CD4-positive, alpha-beta T cell (primary cell): ENCODE measurements at regions not wholly inside any gene's neighbourhood (a gene's known extent, or its start where the extent isn't known, plus 50 kb on each side); places are given as distances from the start of the nearest gene placed in this dataset.

Source experiments
- ATAC-seq: fragments of 200-7000 bp; cut with Tn5 transposase; one replicate; pipeline ENCODE4 v1.10.0; 2022; ENCODE audit warnings: mild to moderate bottlenecking; ENCODE audit not compliant: poor library complexity
- CTCF ChIA-PET: fragments of 350-600 bp; sonication (Branson Sonifier 250); formaldehyde crosslinking; loops from one replicate; lab custom pipeline; 2021; ENCODE audit warnings: antibody characterized with exemption, inconsistent platforms; lab: Charles Lee
- POLR2A ChIA-PET: fragments of 350-600 bp; sonication (Branson Sonifier 250); formaldehyde crosslinking; loops from one replicate; lab custom pipeline; 2021; ENCODE audit warnings: antibody characterized with exemption, inconsistent platforms; lab: Charles Lee
- DNase-seq, 14 experiments: peaks; one replicate each; pipeline ENCODE4 v3.0.0-alpha.2; 2013 to 2020; ENCODE audit warnings: mixed read lengths in 2 of 14
- H3K27ac ChIP-seq, 2 donors: one replicate each; pipeline versions ENCODE4 v1.5.1 to v1.7.0; 2013; ENCODE audit warnings: low read length in 2 of 2, low read depth in 1 of 2, mild to moderate bottlenecking in 1 of 2
- H3K27me3 ChIP-seq, 2 experiments: 1 replicate in 1 of 2; 2 replicates in 1 of 2; pipeline versions ENCODE4 v1.6.1 to v1.7.0; 2013; ENCODE audit warnings: low read length in 2 of 2, control low read depth in 1 of 2, mild to moderate bottlenecking in 1 of 2, moderate library complexity in 1 of 2; ENCODE audit not compliant: insufficient read depth in 2 of 2, control insufficient read depth in 1 of 2
- H3K36me3 ChIP-seq: one replicate; pipeline ENCODE4 v1.6.1; 2013; ENCODE audit warnings: low read length, control low read depth; ENCODE audit not compliant: insufficient read depth
- H3K4me1 ChIP-seq: one replicate; pipeline ENCODE4 v1.6.1; 2013; ENCODE audit warnings: low read length, control low read depth; ENCODE audit not compliant: insufficient read depth
- H3K4me3 ChIP-seq: one replicate; pipeline ENCODE4 v1.5.1; 2013; ENCODE audit warnings: mild to moderate bottlenecking, low read length, moderate library complexity
- H3K9me3 ChIP-seq, 2 experiments: 1 replicate in 1 of 2; 2 replicates in 1 of 2; pipeline versions ENCODE4 v1.6.1 to v1.7.0; 2013; ENCODE audit warnings: low read length in 2 of 2, mild to moderate bottlenecking in 2 of 2, control low read depth in 1 of 2, moderate library complexity in 1 of 2; ENCODE audit not compliant: control insufficient read depth in 1 of 2, insufficient read depth in 1 of 2
- H3K27ac Mint-ChIP-seq: one replicate; pipeline ENCODE4 v1.8.0; 2020; ENCODE audit warnings: mixed read lengths
- H3K27me3 Mint-ChIP-seq: one replicate; pipeline ENCODE4 v1.8.0; 2021; ENCODE audit warnings: mixed read lengths
- H3K36me3 Mint-ChIP-seq: one replicate; pipeline ENCODE4 v1.8.0; 2021; ENCODE audit warnings: low read depth, mixed read lengths
- H3K4me1 Mint-ChIP-seq: one replicate; pipeline ENCODE4 v1.8.0; 2021; ENCODE audit warnings: low read depth, mixed read lengths
- H3K4me3 Mint-ChIP-seq: one replicate; pipeline ENCODE4 v1.8.0; 2020; ENCODE audit warnings: mild to moderate bottlenecking, mixed read lengths
- H3K9me3 Mint-ChIP-seq: one replicate; pipeline ENCODE4 v1.8.0; 2020; ENCODE audit warnings: mixed read lengths
- intact Hi-C, 2 experiments: fragments of 100-400 bp; cut with DNase I in 1 of 2; cut with micrococcal nuclease in 1 of 2; formaldehyde crosslinking; loops; one replicate each; pipeline versions ENCODE4 v1.15.1 to v1.9.0; 2023 to 2025; cut with DNase I, micrococcal nuclease
- TF ChIP-seq, protein P1 (sequence below): fragments of 200-600 bp; IDR thresholded peaks from one replicate; pipeline ENCODE4 v1.8.0; 2022; ENCODE audit warnings: antibody characterized with exemption, mild to moderate bottlenecking

DNA sequence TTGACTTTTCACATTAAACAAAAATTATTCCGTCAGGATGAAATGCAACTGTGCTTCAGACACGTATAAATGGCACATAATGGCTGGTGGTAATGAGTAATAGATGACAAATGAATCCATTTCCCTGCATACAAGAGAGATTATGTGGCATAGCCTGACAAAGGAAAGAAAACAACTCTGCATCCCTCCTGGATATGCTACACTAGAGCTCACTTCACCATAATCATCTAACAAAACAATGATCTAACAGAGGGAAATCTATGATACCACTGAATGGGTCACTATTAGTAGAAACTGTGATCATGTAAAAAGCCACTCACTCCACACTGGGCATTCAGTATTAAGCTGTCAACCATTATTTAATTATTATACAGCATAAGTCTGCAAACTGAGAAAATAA is 1498.4 kb downstream of the EFNB2 start:
- Histone ChIP-seq H3K36me3 (no peaks in the 10 kb centered on the region), H3K27me3 (no peaks in the 10 kb centered on the region), H3K9me3 (no peaks in the 10 kb centered on the region), H3K27ac (no peak overlapping the region), H3K4me1 (no peaks in the 10 kb centered on the region), H3K4me3 (no peak overlapping the region)
- intact Hi-C loops = no loop called here
- CTCF ChIA-PET = no interaction called here
- H3K4me3 Mint-ChIP-seq = no peak overlapping the region
- no peak overlapping the region for H3K27ac Mint-ChIP-seq
- no peaks in the 10 kb centered on the region for H3K36me3 Mint-ChIP-seq
- TF ChIP-seq, protein P1, sequence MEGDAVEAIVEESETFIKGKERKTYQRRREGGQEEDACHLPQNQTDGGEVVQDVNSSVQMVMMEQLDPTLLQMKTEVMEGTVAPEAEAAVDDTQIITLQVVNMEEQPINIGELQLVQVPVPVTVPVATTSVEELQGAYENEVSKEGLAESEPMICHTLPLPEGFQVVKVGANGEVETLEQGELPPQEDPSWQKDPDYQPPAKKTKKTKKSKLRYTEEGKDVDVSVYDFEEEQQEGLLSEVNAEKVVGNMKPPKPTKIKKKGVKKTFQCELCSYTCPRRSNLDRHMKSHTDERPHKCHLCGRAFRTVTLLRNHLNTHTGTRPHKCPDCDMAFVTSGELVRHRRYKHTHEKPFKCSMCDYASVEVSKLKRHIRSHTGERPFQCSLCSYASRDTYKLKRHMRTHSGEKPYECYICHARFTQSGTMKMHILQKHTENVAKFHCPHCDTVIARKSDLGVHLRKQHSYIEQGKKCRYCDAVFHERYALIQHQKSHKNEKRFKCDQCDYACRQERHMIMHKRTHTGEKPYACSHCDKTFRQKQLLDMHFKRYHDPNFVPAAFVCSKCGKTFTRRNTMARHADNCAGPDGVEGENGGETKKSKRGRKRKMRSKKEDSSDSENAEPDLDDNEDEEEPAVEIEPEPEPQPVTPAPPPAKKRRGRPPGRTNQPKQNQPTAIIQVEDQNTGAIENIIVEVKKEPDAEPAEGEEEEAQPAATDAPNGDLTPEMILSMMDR = no peak
- H3K4me1 Mint-ChIP-seq = no peaks in the 10 kb centered on the region
- H3K9me3 Mint-ChIP-seq = no peaks in the 10 kb centered on the region
- DNase-seq = no peak
- no peaks in the 10 kb centered on the region for H3K27me3 Mint-ChIP-seq
- no peak for ATAC-seq
- POLR2A ChIA-PET = no interaction called here

DNA sequence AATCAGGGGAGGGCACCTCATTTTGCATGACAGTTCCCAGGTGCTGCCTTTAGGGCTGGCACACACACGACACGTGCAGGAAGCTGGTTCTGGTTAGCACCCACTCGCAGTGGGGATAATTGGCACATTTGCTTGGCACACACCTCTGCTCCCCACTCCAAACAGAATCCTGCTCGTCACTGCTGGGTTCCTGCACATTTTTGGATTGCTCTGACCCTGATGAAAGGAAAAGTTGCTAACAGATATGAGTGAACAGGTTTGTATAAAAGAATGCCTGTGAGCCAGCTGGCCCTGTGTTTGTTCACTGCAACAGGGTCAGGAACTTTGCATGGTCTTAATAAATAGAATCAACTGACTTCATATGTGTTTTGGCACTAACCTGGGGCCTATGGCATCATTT is 1500.4 kb downstream of the EFNB2 start:
- DNase-seq = no peak
- ChIA-PET POLR2A (no interaction called here), CTCF (no interaction called here)
- Histone ChIP-seq H3K36me3 (no peaks in the 10 kb centered on the region), H3K4me1 (no peaks in the 10 kb centered on the region), H3K9me3 (no peaks in the 10 kb centered on the region), H3K27ac (no peak overlapping the region), H3K27me3 (no peaks in the 10 kb centered on the region), H3K4me3 (no peak overlapping the region)
- Mint-ChIP-seq H3K9me3 (no peaks in the 10 kb centered on the region), H3K27ac (no peak overlapping the region), H3K27me3 (no peaks in the 10 kb centered on the region), H3K36me3 (no peaks in the 10 kb centered on the region), H3K4me1 (no peaks in the 10 kb centered on the region), H3K4me3 (no peak overlapping the region)
- ATAC-seq = no peak
- intact Hi-C loops = no loop called here
- TF ChIP-seq, protein P1 = no peak

DNA sequence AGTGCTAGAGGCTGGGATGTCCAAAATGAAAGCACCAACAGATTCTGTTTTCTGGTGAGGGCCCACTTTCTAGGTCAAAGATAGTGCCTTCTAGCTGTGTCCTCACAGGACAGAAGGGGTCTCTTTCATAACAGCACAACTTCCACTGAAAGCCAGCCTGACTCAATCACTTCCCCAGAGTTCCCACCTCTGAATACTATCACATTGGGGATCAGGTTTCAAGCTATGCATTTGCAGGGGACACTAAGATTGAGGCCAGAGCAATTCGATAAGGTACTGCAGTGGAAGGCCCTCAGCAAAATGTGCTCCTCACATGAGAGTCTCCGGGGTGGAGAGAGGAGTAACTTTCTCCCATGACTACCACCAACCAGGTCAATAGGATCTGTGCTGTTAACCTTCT is 1501.5 kb downstream of the EFNB2 start:
- Histone ChIP-seq H3K27me3 (no peaks in the 10 kb centered on the region), H3K4me1 (no peaks in the 10 kb centered on the region), H3K4me3 (no peak overlapping the region), H3K9me3 (no peaks in the 10 kb centered on the region), H3K36me3 (no peaks in the 10 kb centered on the region), H3K27ac (no peak overlapping the region)
- Mint-ChIP-seq H3K9me3 (no peaks in the 10 kb centered on the region), H3K4me3 (no peak overlapping the region), H3K27ac (no peak overlapping the region), H3K4me1 (no peaks in the 10 kb centered on the region), H3K36me3 (no peaks in the 10 kb centered on the region), H3K27me3 (no peaks in the 10 kb centered on the region)
- ATAC-seq = no peak
- DNase-seq = no peak
- CTCF ChIA-PET = no interaction called here
- TF ChIP-seq, protein P1 = no peak
- POLR2A ChIA-PET = no interaction called here
- intact Hi-C loops = no loop called here
